ENCODE measurements at regions not wholly inside any gene's neighbourhood (a gene's known extent, or its start where the extent isn't known, plus 50 kb on each side); places are given as distances from the start of the nearest gene placed in this dataset.

- no peak for DNase-seq
These were observed 235.6 kb upstream of the NCAM1 start for GRCh38 chr11:112725636-112726035.

GRCh38 chr11:112727341-112727841, 233.8 kb upstream of the NCAM1 start:
- DNase-seq: no peak

GRCh38 chr11:112728288-112728687, 232.9 kb upstream of the NCAM1 start:
- DNase-seq: no peak

GRCh38 chr11:112728716-112729115, 232.5 kb upstream of the NCAM1 start:
- no peak for DNase-seq

GRCh38 chr11:112730591-112730990, 230.6 kb upstream of the NCAM1 start:
- DNase-seq: no peak

- no peak for DNase-seq
These were observed 229.7 kb upstream of the NCAM1 start for GRCh38 chr11:112731538-112731937.

- DNase-seq: no peak
These were observed 229.2 kb upstream of the NCAM1 start for GRCh38 chr11:112732031-112732430.

GRCh38 chr11:112734207-112734606, 227.0 kb upstream of the NCAM1 start:
- no peak for DNase-seq

- no peak for DNase-seq
These were observed 225.8 kb upstream of the NCAM1 start for GRCh38 chr11:112735470-112735869.

GRCh38 chr11:112744041-112744440, 217.2 kb upstream of the NCAM1 start:
- DNase-seq: no peak

- DNase-seq: no peak
These were observed 215.2 kb upstream of the NCAM1 start for GRCh38 chr11:112745973-112746372.

GRCh38 chr11:112748252-112748651, 213.0 kb upstream of the NCAM1 start:
- no peak for DNase-seq

- no peak for DNase-seq
These were observed 212.3 kb upstream of the NCAM1 start for GRCh38 chr11:112748713-112749543.

GRCh38 chr11:112751329-112751728, 209.9 kb upstream of the NCAM1 start:
- no peak for DNase-seq

GRCh38 chr11:112751772-112752171, 209.4 kb upstream of the NCAM1 start:
- DNase-seq: no peak

- no peak for DNase-seq
These were observed 208.7 kb upstream of the NCAM1 start for GRCh38 chr11:112752563-112752962.

GRCh38 chr11:112753706-112754105, 207.5 kb upstream of the NCAM1 start:
- DNase-seq: no peak

GRCh38 chr11:112759418-112759817, 201.8 kb upstream of the NCAM1 start:
- DNase-seq: no peak

- no peak for DNase-seq
These were observed 200.7 kb upstream of the NCAM1 start for GRCh38 chr11:112760396-112761059.

GRCh38 chr11:112761911-112762706, 199.1 kb upstream of the NCAM1 start:
- no peak for DNase-seq

GRCh38 chr11:112762707-112763090, 198.5 kb upstream of the NCAM1 start:
- no peak for DNase-seq

GRCh38 chr11:112765337-112765736, 195.9 kb upstream of the NCAM1 start:
- no peak for DNase-seq

GRCh38 chr11:112769170-112769569, 192.1 kb upstream of the NCAM1 start:
- DNase-seq: no peak

Data from activated CD4-positive, CD25-positive, alpha-beta regulatory T cell (primary cell).